NB4 (cell line): ENCODE measurements at regions not wholly inside any gene's neighbourhood (a gene's known extent, or its start where the extent isn't known, plus 50 kb on each side); places are given as distances from the start of the nearest gene placed in this dataset.

Source experiments
- CTCF ChIP-seq: IDR thresholded peaks from one replicate; pipeline ENCODE4 v1.5.1; 2012; ENCODE audit warnings: low read depth, low read length
- MAX ChIP-seq: IDR thresholded peaks from 2 replicates; pipeline ENCODE4 v1.6.1; 2011; ENCODE audit warnings: low read depth, low read length
- POLR2A ChIP-seq: IDR thresholded peaks from 2 replicates; pipeline ENCODE4 v1.6.1; 2011; ENCODE audit warnings: mild to moderate bottlenecking; ENCODE audit not compliant: insufficient read length; ENCODE audit errors: extremely low read depth

- TF ChIP-seq CTCF (no peak), POLR2A (no peak), MAX (no peak)
Observed at GRCh38 chr9:107147134-107147533, 135.9 kb upstream of the RAD23B start.
